IPS DF 6.9 (cell line): ENCODE measurements at regions not wholly inside any gene's neighbourhood (a gene's known extent, or its start where the extent isn't known, plus 50 kb on each side); places are given as distances from the start of the nearest gene placed in this dataset.

Source experiments
- DNase-seq: peaks from one replicate; pipeline ENCODE4 v3.0.0-alpha.2; 2013; ENCODE audit warnings: low read depth, low spot score
- H3K27ac ChIP-seq: one replicate; pipeline ENCODE4 v1.5.1; 2013; ENCODE audit warnings: low read length, control low read depth
- H3K27me3 ChIP-seq: 2 replicates; pipeline ENCODE4 v1.6.1; 2013; ENCODE audit warnings: mild to moderate bottlenecking, low read length; ENCODE audit not compliant: control insufficient read depth, insufficient read depth
- H3K36me3 ChIP-seq: 2 replicates; pipeline ENCODE4 v1.6.1; 2013; ENCODE audit warnings: low read length; ENCODE audit not compliant: control insufficient read depth, insufficient read depth
- H3K4me1 ChIP-seq: 2 replicates; pipeline ENCODE4 v1.6.1; 2013; ENCODE audit warnings: low read length; ENCODE audit not compliant: control insufficient read depth, insufficient read depth
- H3K4me3 ChIP-seq: 2 replicates; pipeline ENCODE4 v1.5.1; 2013; ENCODE audit warnings: mild to moderate bottlenecking, low read length
- H3K9me3 ChIP-seq: 2 replicates; pipeline ENCODE4 v1.6.1; 2013; ENCODE audit warnings: low read length, inconsistent platforms; ENCODE audit not compliant: control insufficient read depth, insufficient read depth
- WGBS: extraction: QIAGEN DNeasy Blood & Tissue Kit; methylation state at CpG from one replicate; pipeline ENCODE4 v1.1.7; 2013; ENCODE audit warnings: mixed read lengths, missing lambda C conversion rate; ENCODE audit not compliant: insufficient read length, insufficient coverage; 5-methylcytosine and 5-hydroxymethylcytosine counted together

DNA sequence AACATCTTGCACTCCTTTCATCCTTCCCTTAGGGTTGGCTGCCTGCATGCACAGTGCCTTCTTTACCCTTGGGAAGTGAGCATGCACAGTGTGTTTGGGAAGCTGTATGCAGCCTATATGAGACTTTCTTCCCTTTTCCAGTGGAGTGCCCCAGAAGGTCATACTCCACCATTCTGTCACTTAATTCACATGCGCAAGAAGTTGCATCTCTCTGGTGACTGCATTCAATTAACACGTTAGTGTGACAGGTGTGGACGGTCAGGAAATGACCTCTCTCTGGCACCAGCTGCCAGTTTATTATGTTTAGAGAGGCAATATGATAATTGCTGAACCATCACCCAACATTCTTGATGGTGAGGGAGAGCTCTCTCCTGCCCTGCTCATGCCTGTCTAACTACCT is 770.0 kb downstream of the FLRT2 start:
- DNase-seq = no peak
- H3K4me3 ChIP-seq = no peak overlapping the region
- H3K27ac ChIP-seq = no peak overlapping the region
- no peaks in the 10 kb centered on the region for H3K9me3 ChIP-seq
- H3K27me3 ChIP-seq = no peaks in the 10 kb centered on the region
- no peaks in the 10 kb centered on the region for H3K4me1 ChIP-seq
- H3K36me3 ChIP-seq = no peaks in the 10 kb centered on the region
- WGBS = no CpG with 5 or more reads among the region's 3 CpGs

- Histone ChIP-seq H3K27ac (no peak overlapping the region), H3K4me3 (no peak overlapping the region), H3K27me3 (no peaks in the 10 kb centered on the region), H3K4me1 (no peaks in the 10 kb centered on the region), H3K36me3 (no peaks in the 10 kb centered on the region), H3K9me3 (no peaks in the 10 kb centered on the region)
- no peak for DNase-seq
- WGBS = no CpG with 5 or more reads among the region's 1 CpG
These were observed 766.2 kb downstream of the FLRT2 start for GRCh38 chr14:86296173-86296572.

DNA sequence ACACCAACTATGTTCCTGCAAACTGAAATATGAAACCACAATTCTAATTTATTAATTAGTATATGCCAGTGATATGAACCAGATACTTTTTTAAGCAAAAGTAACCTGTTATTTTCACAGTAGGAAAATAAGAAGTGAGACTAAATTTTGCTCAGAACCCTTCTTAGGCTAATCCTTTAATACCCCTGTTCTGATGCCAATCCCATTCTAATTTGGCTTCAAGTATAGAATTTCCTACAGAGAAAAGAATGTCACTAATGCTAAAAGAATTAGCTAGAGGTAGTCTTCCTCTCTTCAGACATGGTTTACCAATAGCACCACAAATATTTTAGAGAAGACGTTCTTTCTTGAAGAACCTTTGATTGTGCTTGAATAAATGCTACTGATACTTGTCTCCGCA is 758.4 kb downstream of the FLRT2 start:
- no peaks in the 10 kb centered on the region for H3K9me3 ChIP-seq
- DNase-seq = no peak
- no peaks in the 10 kb centered on the region for H3K36me3 ChIP-seq
- H3K4me1 ChIP-seq = no peaks in the 10 kb centered on the region
- WGBS = no CpG with 5 or more reads among the region's 2 CpGs
- no peaks in the 10 kb centered on the region for H3K27me3 ChIP-seq
- H3K4me3 ChIP-seq = no peak overlapping the region
- H3K27ac ChIP-seq = no peak overlapping the region

DNA sequence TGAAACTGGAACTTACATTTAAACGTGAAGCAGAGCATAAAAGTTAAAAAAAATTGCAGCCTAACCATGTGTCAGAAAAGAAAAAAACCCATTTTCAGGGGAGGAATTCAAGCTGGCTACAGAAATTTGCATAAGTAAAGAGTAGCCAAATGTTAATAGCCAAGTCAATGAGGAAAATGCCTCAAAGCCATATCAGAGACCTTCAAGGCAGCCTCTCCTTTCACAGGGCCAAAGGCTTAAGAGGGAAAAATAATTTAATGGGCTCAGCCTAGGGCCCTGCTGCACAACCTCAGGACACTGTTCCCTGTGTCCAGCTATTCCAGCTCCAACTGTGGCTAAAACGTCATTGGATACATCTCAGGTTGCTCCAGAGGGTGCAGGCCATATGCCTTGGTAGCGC is 749.5 kb downstream of the FLRT2 start:
- H3K27me3 ChIP-seq = no peaks in the 10 kb centered on the region
- H3K4me1 ChIP-seq = no peaks in the 10 kb centered on the region
- no peaks in the 10 kb centered on the region for H3K36me3 ChIP-seq
- DNase-seq = no peak
- H3K4me3 ChIP-seq = no peak overlapping the region
- H3K9me3 ChIP-seq = no peaks in the 10 kb centered on the region
- no CpG with 5 or more reads among the region's 3 CpGs for WGBS
- no peak overlapping the region for H3K27ac ChIP-seq

DNA sequence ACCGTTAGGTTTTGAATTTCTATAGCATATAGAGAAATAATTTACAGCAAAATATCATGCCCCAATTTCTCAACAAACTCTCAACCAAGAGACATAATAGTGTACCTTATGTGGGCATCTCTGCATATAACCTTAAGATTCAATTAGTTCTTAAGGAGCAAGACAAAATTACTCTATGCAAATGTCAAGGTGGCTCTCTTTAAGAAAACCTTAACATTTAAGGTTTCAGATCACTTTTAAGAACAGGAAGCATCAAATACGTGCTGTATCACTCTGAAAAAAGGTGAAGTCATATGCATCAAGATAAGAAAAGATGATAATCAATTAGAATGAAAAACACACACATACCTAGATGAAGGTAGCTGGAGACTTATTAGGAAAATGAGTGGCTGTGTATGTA is 728.0 kb downstream of the FLRT2 start:
- Histone ChIP-seq H3K36me3 (no peaks in the 10 kb centered on the region), H3K27me3 (no peaks in the 10 kb centered on the region), H3K4me1 (no peaks in the 10 kb centered on the region), H3K4me3 (no peak overlapping the region), H3K9me3 (no peaks in the 10 kb centered on the region), H3K27ac (no peak overlapping the region)
- no peak for DNase-seq
- WGBS = no CpG with 5 or more reads among the region's 2 CpGs

- Histone ChIP-seq H3K27ac (no peak overlapping the region), H3K4me1 (no peaks in the 10 kb centered on the region), H3K9me3 (no peaks in the 10 kb centered on the region), H3K27me3 (no peaks in the 10 kb centered on the region), H3K4me3 (no peak overlapping the region), H3K36me3 (no peaks in the 10 kb centered on the region)
- no peak for DNase-seq
These were observed 713.2 kb downstream of the FLRT2 start for GRCh38 chr14:86243158-86243557.

- WGBS = no CpG with 5 or more reads among the region's 4 CpGs
- no peaks in the 10 kb centered on the region for H3K27me3 ChIP-seq
- no peak overlapping the region for H3K27ac ChIP-seq
- DNase-seq = no peak
- H3K36me3 ChIP-seq = no peaks in the 10 kb centered on the region
- no peak overlapping the region for H3K4me3 ChIP-seq
- no peaks in the 10 kb centered on the region for H3K9me3 ChIP-seq
- H3K4me1 ChIP-seq = peaks cover 1% of the 10 kb centered on the region; the same call in 1 of the 2 replicates
These were observed 707.8 kb downstream of the FLRT2 start for GRCh38 chr14:86237733-86238132.

GRCh38 chr14:86221755-86222154 is 691.8 kb downstream of the FLRT2 start:
- no peak for DNase-seq
- Histone ChIP-seq H3K4me3 (no peak overlapping the region), H3K36me3 (no peaks in the 10 kb centered on the region), H3K4me1 (no peaks in the 10 kb centered on the region), H3K9me3 (no peaks in the 10 kb centered on the region), H3K27me3 (no peaks in the 10 kb centered on the region), H3K27ac (no peak overlapping the region)
- no CpG with 5 or more reads among the region's 3 CpGs for WGBS

GRCh38 chr14:86221000-86221399 is 691.1 kb downstream of the FLRT2 start:
- no peak overlapping the region for H3K4me3 ChIP-seq
- no peaks in the 10 kb centered on the region for H3K9me3 ChIP-seq
- H3K36me3 ChIP-seq = no peaks in the 10 kb centered on the region
- WGBS = no CpG with 5 or more reads among the region's 3 CpGs
- no peaks in the 10 kb centered on the region for H3K27me3 ChIP-seq
- H3K4me1 ChIP-seq = no peaks in the 10 kb centered on the region
- no peak overlapping the region for H3K27ac ChIP-seq
- peak; percentile 43 for DNase-seq

DNA sequence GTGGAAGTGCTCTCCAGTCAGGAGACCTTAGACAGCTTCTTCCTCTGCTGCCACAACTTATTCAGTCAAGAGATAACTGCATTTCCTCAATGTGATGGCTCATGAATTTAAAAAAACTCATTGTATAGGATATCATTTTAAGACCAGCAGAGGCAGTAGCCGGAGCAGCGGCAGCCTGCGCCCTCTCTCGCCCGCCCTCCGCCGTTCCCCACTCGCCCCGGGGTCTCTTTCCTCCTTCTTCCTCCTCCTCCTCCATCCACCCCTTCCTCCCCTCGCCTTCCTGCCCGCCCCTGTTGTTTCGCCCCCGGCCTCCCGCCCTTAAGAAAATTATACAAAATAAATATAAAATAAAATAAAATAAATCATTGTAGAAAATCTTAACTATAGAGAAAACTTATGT is 687.6 kb downstream of the FLRT2 start:
- Histone ChIP-seq H3K27me3 (no peaks in the 10 kb centered on the region), H3K4me3 (no peak overlapping the region), H3K4me1 (no peaks in the 10 kb centered on the region), H3K36me3 (no peaks in the 10 kb centered on the region), H3K27ac (no peak overlapping the region), H3K9me3 (no peaks in the 10 kb centered on the region)
- no peak for DNase-seq
- whole genome bisulfite sequencing = no CpG with 5 or more reads among the region's 14 CpGs

DNA sequence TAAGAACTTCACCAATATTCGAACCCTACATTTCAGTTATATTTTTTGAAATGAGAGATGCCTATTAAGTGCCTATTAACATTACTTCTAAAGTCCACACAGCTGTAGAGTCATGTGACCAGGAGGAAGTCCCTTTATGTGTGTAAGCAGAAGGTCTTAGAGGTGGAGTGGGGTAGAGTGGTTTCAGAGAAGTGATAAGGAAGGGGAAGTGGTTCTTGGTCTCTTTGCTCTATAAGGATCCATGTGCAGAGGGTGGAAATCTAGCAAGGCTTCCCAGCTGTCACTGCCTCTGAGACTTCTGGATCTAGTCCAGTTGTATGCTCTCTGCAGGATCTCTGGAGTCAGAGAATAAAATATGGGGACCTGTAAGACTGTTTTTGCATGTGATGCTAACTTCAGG is 673.9 kb downstream of the FLRT2 start:
- Histone ChIP-seq H3K27me3 (no peaks in the 10 kb centered on the region), H3K9me3 (no peaks in the 10 kb centered on the region), H3K4me3 (no peak overlapping the region), H3K27ac (no peak overlapping the region), H3K4me1 (no peaks in the 10 kb centered on the region), H3K36me3 (no peaks in the 10 kb centered on the region)
- no CpG with 5 or more reads among the region's 1 CpG for WGBS
- no peak for DNase-seq
